Superior temporal gyrus (tissue), 1 donor: ENCODE measurements at regions not wholly inside any gene's neighbourhood (a gene's known extent, or its start where the extent isn't known, plus 50 kb on each side); places are given as distances from the start of the nearest gene placed in this dataset.

Experiments
- DNase-seq: peaks from one replicate; pipeline ENCODE4 v3.0.0-alpha.2; 2016; ENCODE audit errors: extremely low spot score

DNA sequence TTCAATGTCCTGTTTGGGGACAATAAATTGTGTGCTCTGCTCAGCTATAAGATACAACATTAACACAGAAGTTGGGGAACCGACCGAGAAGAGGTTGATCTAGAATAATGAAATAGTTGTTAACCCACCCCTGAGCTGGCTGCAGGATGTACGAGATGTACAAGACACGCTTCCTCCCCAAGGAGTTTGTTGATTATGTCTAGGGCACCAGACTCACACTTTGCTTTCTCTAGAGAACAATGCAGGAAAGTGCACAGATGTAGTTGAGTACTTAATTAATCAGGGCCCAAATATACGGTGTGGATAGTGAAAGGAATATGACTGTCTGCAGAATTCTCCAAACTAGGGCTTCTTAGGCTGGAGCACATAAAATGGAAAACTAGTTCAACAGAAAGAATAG is 415.2 kb upstream of the TNP1 start:
- DNase-seq: no peak

DNA sequence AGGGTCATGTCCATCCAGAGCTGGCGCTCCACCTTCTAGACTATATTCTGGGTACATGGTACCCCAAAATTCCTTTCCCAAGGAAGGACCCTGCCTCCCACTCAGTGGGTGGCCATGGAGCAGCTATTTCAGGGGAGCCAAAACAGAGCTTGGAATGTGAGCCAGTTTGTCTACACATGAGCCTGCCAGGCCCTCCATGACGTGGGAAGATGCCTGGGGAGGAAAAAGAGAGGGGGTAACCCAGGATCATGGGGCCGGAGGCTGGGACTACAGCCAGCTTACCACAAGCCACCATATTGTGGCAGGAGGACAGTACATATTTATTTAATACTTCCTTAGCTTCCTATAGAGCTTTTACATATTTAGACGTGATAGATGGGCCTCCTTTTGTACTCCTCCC is 414.7 kb upstream of the TNP1 start:
- DNase-seq: no peak

DNA sequence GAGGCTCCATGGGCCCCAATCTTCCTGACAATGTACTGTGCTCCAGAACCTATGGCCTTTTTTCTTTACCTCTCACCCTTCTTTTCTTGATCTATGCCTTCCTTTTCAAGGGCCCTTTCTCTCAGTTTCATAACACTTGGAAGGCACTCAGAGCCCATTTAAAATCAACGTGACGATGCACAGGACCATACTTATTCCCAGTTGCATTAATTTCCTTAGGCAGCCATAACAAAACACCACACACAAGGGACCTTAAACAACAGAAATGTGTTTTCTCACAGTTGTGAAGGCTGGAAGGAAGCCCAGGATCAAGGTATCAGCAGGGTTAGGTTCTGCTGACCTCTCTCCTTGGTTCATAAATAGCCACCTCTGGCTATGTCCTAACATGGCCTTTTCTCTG is 414.0 kb upstream of the TNP1 start:
- DNase-seq: no peak

DNA sequence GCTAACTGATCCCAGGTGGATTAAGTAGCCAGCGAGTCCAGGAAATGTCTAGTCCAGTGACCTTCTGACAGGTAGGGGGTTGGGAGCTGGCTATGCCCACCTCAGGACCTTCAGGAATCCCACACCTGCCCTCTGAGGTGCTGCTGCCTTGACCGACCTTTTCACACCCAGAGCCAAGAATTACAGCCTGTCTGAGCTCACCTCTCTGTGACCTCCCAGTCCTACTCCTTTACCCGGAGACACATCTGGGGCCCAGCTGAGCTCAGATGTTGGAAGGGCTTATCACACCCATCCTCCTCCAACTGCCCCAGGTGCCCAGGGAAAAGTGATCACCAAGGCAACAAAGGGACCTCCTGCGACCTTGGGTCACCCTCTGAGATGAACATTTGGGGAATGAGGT is 413.3 kb upstream of the TNP1 start:
- no peak for DNase-seq

DNA sequence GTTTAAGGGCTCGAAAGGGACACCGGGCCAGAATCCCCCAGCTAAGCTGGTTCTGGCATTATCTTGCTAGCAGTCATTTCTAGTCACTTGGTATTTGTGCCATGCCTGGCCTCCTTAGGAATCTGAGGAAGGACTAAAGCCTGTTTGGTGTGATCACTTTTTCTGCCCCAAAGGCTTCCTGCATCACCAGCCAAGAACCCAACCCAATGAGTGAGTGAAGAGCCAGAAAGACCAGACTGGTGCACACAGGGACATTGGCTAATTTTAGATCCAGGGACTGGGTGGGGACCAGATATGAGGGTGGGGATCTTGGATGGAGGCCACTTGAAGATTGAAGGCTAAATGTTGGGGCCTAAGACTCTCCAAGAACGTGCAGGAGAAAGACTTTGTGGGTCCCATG is 411.9 kb upstream of the TNP1 start:
- DNase-seq: no peak

DNA sequence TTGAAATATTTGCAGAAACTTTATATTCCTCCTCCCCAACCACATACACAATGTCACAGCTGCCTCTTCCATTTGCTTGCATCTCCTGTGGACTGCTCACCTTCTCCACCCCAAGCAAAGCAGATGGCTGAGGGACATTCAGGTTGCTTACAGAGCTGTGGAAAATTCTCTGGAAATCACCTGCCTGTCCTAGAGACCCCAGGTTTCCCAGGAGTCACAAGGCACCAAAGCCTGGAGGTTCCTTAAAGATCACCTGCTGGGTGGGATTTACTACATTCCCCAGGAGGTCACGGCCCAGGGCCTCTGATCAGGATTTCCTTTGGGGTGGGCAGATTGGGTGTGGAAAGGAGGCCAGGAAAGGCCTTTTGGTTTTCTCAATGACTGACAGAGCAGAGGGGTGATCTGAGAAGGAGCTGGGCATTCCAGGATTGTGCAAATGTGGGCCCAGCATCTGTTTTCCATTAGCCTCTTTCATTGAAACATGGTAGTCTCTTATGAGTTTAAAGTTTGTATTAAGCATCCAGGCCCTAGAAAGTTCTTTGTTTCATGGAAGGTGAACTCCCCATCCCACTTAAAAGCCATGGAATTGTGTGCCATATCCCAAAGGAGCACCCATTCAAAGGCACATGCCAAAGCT is 410.7 kb upstream of the TNP1 start:
- no peak for DNase-seq

DNA sequence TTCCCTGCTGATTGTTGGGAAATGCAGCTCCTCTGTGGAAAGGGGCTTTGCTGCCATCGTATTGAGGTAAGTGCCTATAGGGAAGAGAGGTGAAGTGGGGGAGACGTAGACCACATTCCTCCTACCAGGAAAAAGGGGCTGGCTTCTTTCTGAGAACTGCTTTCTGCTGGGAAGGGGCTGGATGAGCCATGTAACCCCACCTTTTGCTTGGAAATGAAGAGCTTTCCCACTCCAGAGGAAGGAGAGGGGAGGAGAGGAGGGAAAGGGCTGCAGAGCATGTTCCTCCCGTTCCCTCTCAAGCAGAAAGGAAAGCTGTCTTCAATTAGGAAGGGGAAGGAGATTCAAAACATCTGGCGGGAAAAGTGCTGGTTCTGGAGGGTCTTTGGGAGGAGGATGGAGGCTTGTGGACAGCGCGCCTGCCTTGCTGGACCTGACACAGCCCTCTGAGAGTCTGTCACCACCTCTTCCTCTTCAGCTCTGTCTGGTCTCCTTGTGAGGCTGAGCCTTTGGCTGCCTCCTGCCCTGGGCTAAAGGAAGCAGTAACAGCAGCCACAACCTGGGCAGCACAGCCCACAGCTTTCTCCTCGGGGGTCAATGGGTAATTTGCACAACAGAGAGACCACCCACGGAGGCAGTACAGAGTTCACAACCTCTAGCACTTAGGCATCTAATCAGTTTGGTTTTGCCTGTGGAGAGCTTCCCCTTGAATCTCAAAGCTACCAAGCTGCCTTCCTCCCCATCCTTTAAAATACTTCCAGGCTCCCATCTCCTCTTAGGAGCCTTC is 410.0 kb upstream of the TNP1 start:
- no peak for DNase-seq

DNA sequence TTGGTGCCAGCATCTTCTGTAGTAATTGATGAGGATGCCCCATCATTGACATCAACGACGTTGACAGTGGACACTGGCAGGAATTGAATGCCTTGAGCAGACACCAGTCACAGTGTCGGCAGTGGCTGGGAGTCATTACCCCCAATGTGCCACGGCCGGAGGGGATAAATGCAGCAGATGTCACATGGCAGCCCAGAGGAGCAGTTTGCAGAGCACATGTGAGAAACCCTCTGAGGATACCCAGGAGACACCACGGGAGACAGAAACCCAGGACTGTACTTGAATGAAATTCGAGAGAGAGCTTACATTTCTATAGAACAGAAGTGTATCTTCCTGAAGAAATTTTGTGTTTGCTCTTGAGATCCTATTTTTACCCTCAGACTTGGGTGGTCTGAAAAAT is 409.1 kb upstream of the TNP1 start:
- no peak for DNase-seq

DNA sequence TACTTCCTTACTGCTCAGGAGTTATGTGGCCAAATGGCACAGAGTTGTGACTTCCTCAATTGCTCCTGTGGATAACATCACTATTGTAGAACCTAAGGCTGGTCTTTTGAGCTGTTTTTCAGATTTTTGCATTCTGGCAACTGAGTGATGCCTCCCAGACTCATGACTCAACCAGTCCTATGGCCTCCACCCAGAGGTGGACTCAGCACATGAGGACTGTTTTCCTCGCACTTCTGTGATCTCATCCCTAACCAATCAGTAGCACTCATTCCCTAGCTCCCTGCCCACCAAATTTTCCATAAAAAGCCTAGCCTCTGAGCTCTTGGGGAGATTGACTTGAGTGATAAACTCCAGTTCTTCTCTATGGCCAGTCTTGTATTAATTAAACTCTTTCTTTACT is 407.9 kb upstream of the TNP1 start:
- no peak for DNase-seq

DNA sequence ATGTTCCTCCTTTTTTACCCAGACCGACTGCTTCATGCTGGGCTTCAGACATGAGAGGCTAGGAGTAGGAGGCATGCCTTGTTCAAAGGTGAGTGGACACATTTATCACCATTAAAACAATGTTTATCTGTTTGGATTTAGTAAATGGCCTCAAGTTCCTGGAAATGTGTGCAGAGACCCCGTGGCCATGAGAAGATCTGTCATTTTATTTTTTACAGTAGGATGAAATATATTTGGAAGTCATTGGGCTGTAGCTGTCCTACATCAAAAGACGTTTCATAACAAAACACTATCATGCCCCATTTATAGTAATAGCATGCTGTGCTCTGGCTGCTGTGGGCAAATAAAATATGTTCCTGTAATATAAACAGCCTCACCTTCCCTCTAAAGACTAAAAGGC is 403.9 kb upstream of the TNP1 start:
- no peak for DNase-seq

DNA sequence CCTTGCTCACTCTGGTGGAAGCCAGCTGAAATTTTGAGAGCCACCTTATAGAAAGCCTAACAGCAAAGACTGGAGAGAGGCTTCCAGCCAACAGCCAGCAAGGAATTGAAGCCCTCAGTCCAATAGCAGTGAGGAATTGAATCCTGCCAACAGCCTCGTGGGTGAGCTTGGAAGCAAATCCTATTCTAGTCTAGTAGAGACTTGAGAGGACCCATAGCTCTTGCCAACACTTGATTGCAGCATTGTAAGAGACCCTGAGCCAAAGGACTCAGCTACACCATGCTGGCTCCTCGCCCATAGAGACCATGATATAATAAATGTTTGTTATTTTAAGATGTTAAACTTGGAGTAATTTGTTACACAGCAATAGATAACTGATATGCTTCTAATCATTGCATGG is 403.0 kb upstream of the TNP1 start:
- DNase-seq: no peak

DNA sequence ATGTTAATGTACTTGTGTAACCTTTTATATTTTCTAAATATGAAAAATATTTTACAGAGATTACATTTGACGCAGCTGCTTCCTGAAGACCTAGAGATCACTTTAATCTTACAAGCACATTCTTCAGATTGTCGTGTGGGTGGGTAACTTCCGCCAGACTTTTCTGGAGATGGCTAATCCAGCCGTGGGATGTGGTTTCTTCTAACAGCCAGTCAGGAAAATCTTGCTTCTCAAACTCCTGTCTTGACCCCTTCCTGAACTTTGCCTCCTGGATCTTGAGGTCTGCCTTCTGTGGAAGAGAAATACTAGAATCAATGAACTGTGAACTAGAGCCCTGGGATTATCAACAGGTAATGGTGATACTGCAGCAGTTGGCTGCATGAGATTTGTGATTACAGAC is 401.6 kb upstream of the TNP1 start:
- no peak for DNase-seq

DNA sequence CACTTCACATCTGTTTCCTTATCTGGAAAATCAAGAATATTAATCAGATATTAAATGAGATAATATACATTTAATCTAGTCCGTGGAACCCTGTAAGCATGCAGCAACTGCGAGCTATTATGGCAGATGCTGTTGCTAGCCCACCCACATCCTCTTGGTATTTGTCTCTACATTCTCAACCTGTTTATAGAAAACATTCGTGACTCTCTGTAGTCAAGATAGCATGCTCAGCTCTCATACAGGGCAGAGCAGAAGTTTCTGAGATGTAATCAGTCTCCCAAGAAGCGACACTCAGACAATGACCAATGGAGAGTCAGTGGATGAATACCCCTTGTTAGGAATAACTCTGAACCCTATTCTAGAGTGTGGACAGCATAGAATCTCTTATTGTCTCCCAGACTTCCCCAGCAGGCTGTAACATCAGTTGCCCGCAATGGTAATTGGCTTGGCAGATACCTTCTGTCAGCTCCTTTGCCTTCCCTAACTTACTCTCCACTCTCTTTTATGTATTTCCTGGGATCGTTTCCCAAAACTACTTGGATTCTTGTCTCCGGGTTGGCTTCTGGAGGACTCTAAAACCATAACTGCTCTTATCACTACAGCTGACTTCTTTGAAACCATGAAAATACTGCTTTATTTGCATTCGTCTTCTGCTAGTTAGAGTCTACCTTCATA is 400.7 kb upstream of the TNP1 start:
- no peak for DNase-seq

DNA sequence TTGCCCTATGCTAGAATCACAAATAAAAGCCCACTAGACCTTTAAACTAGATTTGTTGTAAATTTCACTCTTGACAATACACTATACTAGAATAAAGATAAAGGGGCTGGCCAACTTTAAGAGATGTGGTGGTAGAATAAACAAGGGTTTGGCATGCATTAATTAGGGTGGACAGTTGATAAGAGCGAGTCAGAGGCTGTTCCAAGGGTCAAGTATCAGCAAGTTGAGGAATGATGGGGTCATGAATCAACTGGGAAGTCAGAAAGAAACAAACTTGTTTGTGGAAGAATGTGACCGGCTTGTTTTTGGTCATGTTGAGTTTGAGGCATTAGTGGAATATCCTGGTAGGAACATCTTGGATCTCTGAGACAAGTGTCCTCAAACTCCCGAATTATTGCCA is 398.3 kb upstream of the TNP1 start:
- DNase-seq: no peak

DNA sequence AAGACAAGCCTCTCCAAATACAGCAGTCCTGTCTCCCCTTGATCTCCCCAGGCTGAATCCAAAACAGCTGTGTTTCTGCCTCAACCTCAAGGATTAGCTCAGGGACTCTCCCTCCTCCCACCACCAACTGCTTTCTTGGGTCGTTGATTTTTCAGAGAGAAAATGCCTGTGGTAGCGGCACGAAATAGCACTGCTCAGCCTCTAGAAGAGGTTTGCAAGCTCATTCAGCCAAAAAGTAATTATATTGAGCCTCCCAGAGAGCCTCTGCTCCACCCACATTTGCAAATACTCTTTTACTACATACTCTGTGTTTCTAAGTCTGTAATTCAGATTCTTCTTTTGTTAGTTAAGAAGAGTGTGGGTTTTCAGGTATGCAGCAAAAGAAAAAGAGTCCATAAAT is 396.4 kb upstream of the TNP1 start:
- DNase-seq: no peak

DNA sequence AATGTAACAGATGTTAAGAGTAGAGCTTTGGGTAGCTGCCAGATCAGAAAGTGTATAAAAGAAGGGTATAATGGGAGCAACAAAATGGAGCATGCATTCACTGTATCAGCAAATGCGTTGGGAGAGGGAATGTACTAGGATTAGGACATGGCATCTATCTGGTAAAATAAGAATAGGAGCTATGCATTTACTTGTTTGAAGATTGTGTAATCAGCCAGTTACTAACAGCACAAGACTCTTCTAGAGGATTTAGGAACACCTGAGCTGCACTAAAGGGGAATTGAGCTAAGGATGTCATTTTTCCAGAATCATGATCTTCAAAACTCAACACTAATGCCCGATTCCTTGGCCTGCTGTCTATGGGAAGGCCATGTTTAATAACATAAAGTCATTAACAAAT is 394.2 kb upstream of the TNP1 start:
- no peak for DNase-seq

DNA sequence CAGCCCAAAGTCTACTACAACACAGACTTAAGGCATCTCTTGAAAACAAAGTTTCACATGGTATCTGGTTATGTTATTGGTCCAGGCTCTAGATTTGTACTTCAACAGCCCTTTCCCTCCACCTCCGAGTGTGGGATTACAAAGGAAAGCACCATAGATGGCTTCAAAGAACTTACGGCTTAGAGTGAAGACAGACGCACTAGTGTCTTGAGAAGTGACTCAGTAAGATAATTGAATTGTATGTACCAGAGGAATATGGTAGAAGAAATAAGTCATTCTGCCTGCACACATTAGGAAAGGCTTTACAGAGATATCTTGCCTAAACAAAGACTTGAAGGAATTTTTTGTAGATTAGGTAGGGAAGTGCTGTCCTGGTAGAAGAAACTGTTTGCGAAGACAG is 392.3 kb upstream of the TNP1 start:
- no peak for DNase-seq

DNA sequence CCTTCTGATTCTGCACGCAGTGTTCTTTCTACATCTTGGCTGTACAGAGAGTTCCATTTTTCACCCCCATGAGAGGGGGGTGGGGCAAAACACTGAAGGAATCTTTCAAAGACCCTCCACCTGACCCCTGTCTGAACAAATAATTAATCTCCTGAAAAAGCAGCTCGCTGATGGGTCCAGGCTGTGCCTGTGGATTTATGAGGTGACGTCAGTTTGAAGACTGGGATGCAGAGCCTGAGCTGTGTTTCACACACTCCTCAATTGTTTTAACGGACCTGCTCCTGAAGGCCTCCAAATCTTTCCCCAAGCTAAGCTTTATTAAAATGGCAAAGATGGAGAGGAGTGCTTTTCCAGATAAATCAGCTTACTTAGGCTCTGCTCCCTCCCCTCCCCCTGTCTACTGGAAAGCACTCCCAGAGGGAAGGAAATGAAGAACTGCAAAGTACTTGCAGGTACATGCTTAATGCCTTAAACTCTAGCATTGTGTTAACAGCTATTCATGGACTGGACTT is 390.2 kb upstream of the TNP1 start:
- DNase-seq: no peak

DNA sequence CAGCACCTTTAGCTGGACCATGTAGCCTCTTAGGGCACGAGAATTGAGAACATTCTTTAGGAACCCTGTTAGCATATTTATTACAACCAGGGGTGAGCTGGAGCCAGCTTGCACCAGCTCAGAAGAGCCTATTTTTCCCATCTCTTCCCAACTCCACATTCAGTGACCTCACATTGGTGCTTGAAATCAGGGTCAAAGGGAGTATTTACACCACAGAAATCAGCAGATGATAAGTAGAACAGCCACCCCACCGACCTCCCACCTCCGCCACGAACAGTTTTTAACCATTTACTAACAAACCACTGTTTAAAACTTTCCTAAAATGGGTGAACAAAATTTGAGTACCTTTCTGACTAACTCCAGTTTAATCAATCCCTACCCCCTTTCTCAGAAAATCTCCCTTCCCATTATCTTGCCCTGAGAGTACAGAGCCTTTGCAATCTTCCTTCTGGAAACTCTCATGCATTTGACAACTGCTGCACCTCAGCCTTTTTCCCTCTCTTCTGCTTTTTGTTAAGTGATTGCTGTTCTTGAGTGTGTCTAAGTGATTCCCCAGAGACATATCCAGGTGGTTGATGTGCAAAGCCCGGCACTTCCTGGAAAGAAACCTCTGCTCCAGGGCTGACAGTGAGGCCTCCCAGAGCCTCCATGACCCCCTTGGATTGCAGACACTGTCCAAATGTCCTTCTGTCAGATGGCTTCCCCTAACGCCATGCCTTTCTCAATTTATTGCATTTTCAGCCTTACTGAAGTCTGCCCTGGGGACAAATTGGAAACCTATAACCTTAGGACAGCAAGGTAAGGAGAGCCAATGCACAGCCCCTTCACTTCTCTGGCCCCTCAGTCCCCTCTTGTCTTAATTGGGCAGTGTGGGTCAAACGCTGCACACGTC is 389.5 kb upstream of the TNP1 start:
- DNase-seq: no peak

DNA sequence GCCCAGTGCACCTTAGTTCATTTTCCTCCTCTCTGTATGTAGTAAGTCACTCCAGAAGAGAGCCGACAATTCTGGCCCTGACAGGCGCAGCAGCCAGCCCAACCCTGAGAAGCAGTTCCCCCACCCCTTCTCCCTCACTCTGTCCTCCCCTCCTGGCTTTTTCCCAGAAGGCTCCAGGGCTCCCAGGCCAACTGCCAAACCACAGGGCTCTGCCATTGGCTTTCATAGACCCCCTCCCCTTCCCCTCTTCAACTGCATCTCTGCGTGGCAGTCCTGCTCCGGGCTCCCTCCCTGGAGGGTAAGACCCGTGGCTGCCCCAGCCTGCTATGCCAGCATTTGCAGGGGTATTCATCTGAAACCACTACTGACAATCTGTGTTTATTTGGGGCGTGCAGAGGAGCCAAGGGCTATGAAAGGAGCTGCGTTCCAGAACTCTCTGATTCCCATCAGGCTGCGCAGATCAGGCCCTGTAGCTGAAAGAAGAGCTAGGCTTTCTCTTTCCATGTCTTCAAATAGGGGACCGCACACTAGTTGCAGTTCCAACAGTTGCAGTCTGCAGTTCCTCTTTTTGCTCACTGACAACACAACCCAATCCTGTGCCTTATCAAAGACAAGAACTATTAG is 388.6 kb upstream of the TNP1 start:
- DNase-seq: peak; percentile 74

DNA sequence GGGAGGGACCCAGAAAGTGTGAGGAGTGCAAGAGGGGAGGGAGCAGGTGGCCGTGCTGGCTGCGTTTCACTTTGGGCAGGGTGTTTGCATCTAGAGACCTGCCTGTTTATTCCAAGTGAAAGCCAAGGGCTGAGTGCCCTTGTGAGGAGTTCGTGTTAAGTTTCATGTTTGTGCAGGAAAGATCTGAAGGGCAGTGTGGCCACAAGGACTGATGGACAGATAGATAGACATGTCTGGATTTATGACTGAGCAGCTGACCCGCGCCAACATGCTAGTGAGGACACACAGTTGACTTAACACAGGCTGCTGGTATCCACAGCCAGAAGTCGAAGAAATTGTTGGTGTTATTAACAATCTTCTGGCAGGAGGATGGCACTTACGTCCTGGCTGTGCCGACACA is 387.6 kb upstream of the TNP1 start:
- DNase-seq: no peak

DNA sequence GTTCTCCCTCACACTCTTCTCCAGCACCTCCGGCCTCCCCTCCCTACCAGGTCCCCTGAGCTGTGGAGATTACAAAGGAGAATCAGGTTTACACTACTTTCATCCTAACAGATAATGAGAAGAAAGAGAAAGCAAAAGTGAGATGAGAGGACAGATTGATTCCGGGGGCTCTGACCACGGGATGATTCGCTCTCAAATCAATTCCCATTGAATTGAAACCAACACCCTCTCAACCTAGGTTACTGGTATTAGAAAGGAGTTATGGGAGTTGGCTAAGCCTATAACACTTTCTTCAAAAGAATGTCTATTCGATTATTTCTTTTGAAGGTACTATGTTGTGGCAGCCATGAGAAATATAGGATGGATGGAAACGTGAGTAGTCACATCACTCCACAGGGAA is 386.2 kb upstream of the TNP1 start:
- no peak for DNase-seq
